HL-60 (cell line): ENCODE measurements at regions not wholly inside any gene's neighbourhood (a gene's known extent, or its start where the extent isn't known, plus 50 kb on each side); places are given as distances from the start of the nearest gene placed in this dataset.
A peak's percentile ranks its signal among the peaks of the same experiment; 100 is the strongest.

Experiments
- DNase-seq, 2 experiments: peaks; one replicate each; pipeline ENCODE4 v3.0.0-alpha.2; 2010 to 2020; ENCODE audit warnings: low read depth in 1 of 2, low spot score in 1 of 2
- H3K27ac ChIP-seq: fragments of 250-450 bp; sonication (Bioruptor Pico); replicated peaks from 2 replicates; pipeline ENCODE4 v1.5.1; 2020; ENCODE audit warnings: mild to moderate bottlenecking, moderate library complexity
- H3K27me3 ChIP-seq: fragments of 250-450 bp; sonication (Bioruptor Pico); 2 replicates; pipeline ENCODE4 v1.5.1; 2021; ENCODE audit warnings: mild to moderate bottlenecking, moderate library complexity; ENCODE audit not compliant: insufficient read depth, poor library complexity, severe bottlenecking
- H3K4me3 ChIP-seq: replicated peaks from 2 replicates; pipeline ENCODE4 v1.5.1; 2011; ENCODE audit warnings: mild to moderate bottlenecking, control low read depth, low read length; ENCODE audit not compliant: insufficient read depth
- CTCF ChIP-seq: IDR thresholded peaks from one replicate; pipeline ENCODE4 v1.5.1; 2011; ENCODE audit warnings: low read length, control low read depth, inconsistent platforms; ENCODE audit not compliant: insufficient read depth
- GABPA ChIP-seq: IDR thresholded peaks from 2 replicates; pipeline ENCODE4 v1.6.1; 2012; ENCODE audit warnings: low read depth
- POLR2AphosphoS5 ChIP-seq: IDR thresholded peaks from 2 replicates; pipeline ENCODE4 v1.6.1; 2012; ENCODE audit warnings: low read depth
- REST ChIP-seq: IDR thresholded peaks from 2 replicates; pipeline ENCODE4 v1.6.1; 2012; ENCODE audit warnings: low read depth; ENCODE audit not compliant: insufficient replicate concordance
- SPI1 ChIP-seq: IDR thresholded peaks from 2 replicates; pipeline ENCODE4 v1.6.1; 2012; ENCODE audit warnings: low read depth, mild to moderate bottlenecking, borderline replicate concordance

GRCh38 chr1:157363660-157364140 lies 188.6 kb downstream of the FCRL5 start:
- Histone ChIP-seq H3K4me3 (no peak overlapping the region), H3K27ac (no peak overlapping the region), H3K27me3 (no peaks in the 10 kb centered on the region)
- TF ChIP-seq GABPA (no peak), POLR2AphosphoS5 (no peak), SPI1 (no peak), REST (no peak), CTCF (peak; percentile 81)
- DNase-seq = peak in 1 of 2 experiments; percentile 40

GRCh38 chr1:157360023-157360390 lies 192.3 kb downstream of the FCRL5 start:
- Histone ChIP-seq H3K27ac (no peak overlapping the region), H3K27me3 (no peaks in the 10 kb centered on the region), H3K4me3 (no peak overlapping the region)
- no peak for TF ChIP-seq CTCF
- no peak for DNase-seq

GRCh38 chr1:157359314-157360022 lies 192.8 kb downstream of the FCRL5 start:
- H3K27me3 ChIP-seq = no peaks in the 10 kb centered on the region
- TF ChIP-seq POLR2AphosphoS5 = no peak
- no peak for TF ChIP-seq CTCF
- TF ChIP-seq GABPA = no peak
- TF ChIP-seq REST = no peak
- TF ChIP-seq SPI1 = no peak
- no peak for DNase-seq

GRCh38 chr1:157357111-157357510 lies 195.2 kb downstream of the FCRL5 start:
- DNase-seq = no peak
- no peak for TF ChIP-seq REST
- no peak for TF ChIP-seq POLR2AphosphoS5
- no peak for TF ChIP-seq GABPA
- no peak for TF ChIP-seq SPI1
- TF ChIP-seq CTCF = no peak
- H3K27ac ChIP-seq = no peak overlapping the region
- H3K27me3 ChIP-seq = no peaks in the 10 kb centered on the region
- H3K4me3 ChIP-seq = no peak overlapping the region

More at GRCh38 chr1:157359314-157360022, 192.8 kb downstream of the FCRL5 start:
- no peak overlapping the region for H3K27ac ChIP-seq
- no peak overlapping the region for H3K4me3 ChIP-seq
